SU-DHL-6 (cell line): ENCODE measurements at regions not wholly inside any gene's neighbourhood (a gene's known extent, or its start where the extent isn't known, plus 50 kb on each side); places are given as distances from the start of the nearest gene placed in this dataset.

Experiments used
- CTCF ChIP-seq: fragments of 200-600 bp; sonication (generic); IDR thresholded peaks from one replicate; pipeline ENCODE4 v1.5.1; 2017; ENCODE audit warnings: antibody characterized with exemption, mild to moderate bottlenecking, low read length, moderate library complexity; ENCODE audit not compliant: insufficient read depth, poor library complexity, severe bottlenecking
- EZH2phosphoT487 ChIP-seq: fragments of 200-600 bp; sonication (generic), shearing (Covaris generic); conservative IDR thresholded peaks from 2 replicates; pipeline ENCODE4 v1.6.1; 2018; ENCODE audit warnings: mild to moderate bottlenecking, antibody characterized with exemption, low read length, moderate library complexity, mixed read lengths

GRCh38 chr11:95363164-95363563 lies 132.2 kb upstream of the SESN3 start:
- TF ChIP-seq CTCF (no peak), EZH2phosphoT487 (no peak)
